Head of caudate nucleus (tissue), 42 donors: ENCODE measurements at regions not wholly inside any gene's neighbourhood (a gene's known extent, or its start where the extent isn't known, plus 50 kb on each side); places are given as distances from the start of the nearest gene placed in this dataset.
"Not testable (repeated sequence)": the region's sequence is repeated elsewhere in the genome, so short reads cannot be mapped to it uniquely, and the experiment has no call there.

Experiments used
- DNase-seq, 42 donors: peaks; one replicate each; pipeline versions ENCODE4 v3.0.0 to v3.0.0-alpha.2; 2020 to 2021; ENCODE audit warnings: mixed read lengths in 7 of 42
- intact Hi-C: fragments of 100-400 bp; cut with DNase I; formaldehyde crosslinking; loops from one replicate; pipeline ENCODE4 v1.15.0; 2022

DNA sequence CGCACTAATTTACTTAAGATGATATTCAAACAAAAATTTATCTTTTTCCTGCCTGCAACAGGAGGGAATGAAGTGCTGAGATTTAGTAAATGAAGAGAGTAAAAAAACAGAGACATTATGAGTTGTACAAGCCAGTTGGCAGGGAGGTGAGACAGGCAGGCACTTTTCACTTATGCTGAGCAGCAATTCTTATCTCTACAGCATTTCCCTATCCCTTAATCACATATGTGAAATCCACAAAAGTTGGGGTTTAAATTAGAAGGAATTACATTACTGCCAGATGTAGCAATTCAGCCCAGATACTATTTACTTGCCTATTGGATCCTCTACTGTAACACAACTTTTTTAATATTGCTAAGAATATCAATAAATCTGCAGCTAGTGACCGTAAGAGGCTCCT is 314.2 kb upstream of the LRP1B start:
- intact Hi-C loops = no loop called here
- no peak for DNase-seq

DNA sequence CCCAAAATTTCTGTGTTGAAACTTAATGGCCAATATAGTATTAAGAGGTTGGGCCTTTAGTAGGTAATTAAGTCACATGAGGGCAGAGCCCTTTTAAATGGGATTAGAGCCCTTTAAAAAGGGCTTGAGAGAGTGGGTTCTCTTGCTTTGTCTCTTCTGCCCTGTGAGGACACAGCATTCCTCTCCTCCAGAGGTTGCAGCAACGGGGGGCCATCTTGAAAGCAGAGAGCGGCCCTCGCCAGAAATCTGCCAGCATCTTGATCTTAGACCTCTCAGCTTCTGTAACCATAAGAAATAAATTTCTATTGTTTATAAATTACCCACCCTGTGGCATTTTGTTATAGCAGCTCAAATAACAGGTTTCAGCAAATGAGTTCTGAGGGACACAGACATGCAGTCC is 305.0 kb upstream of the LRP1B start:
- peak in 1 of 42 donors; percentile 3 for DNase-seq
- intact Hi-C loops = no loop called here

DNA sequence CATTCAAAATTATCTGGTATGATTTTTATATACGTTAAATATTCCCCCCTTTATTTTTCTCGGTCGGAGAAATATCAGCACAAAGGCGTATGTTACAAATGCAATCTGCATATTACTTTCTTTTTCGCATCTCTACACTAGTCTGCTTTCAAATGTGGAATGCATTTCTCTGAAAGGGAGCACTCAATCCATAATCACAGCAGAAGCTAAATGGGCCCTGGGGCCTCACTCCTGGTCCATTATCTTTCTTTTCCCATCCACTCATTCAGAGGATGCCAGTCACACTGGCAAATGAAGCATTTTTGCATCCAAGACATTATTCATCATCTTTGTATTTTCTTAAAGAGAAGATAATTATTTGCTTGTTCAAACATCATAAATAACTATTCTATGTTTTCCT is 295.2 kb upstream of the LRP1B start:
- no peak for DNase-seq
- intact Hi-C loops = no loop called here

DNA sequence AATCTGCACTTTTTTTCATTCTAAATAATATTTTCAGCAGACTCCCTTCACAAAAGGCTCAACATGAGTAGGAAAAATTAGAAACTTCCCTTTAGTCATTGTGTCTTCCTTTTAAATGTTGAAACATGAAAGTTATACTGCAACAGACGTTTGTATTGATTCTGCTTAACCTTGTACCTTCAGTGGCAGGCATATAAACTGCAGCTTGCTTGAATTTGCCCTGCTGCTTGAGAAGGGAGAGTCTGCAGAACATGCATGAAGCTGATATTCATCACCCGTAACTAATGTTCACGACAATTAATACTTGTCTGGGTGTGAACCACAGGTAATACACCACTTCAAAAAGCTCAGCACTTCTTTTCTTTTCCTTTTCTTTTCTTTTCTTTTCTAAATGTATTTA is 294.7 kb upstream of the LRP1B start:
- intact Hi-C loops = no loop called here
- DNase-seq = no peak

DNA sequence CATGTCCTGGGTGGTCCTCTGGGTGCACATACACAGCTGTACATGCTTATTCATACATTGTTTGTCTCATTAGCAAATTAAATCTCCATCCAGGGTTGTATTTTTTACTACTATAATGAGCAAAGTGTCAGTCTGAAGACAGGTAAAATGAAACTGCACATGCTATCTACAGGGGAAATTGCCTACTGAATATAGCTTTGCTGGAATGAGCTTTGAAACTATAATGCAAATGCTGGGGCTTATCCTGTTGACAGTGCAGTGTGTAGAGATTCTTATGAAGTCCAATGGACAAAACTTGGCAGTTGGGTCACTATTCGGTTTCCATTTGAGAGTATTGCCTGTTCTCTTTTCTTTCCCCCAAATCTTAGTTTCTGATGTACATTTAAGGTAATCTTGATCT is 292.8 kb upstream of the LRP1B start:
- intact Hi-C loops = no loop called here
- no peak for DNase-seq

DNA sequence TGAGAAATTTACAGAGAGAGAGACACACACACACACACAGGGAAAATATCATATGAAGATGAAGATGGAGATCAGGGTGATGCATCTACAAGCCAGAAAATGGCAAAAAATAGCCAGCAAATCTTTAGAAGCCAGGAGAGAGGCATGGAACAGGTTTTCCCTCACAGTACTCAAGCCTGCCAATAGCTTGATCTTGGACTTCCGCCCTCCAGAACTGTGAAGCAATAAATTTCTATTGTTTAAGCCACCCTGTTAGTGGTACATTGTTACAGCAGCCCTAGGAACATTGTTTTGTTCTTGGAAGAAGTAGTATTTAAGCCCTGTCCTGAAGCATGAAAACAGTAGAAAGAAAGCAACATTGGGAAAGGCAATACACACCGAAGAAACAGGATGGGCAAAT is 292.0 kb upstream of the LRP1B start:
- intact Hi-C loops = no loop called here
- no peak for DNase-seq

DNA sequence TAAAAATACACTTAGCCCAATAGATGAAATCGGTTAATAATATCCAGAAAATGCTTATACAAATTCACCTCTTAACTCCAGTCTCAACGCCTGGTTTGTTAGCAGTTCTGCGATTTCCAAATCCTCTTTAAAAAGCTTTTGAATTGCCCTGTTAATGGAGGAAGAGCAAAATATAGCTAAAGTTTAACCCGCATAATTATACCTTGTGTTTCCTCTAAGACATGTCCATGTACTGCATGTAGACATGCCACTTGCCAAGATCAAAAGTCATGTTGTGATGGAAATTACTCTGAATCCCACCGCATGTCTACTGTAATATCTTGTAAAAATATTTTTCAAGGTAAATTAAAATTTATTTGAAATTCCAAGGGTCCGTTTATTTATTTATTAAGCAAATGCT is 291.2 kb upstream of the LRP1B start:
- no peak for DNase-seq
- intact Hi-C loops = no loop called here

DNA sequence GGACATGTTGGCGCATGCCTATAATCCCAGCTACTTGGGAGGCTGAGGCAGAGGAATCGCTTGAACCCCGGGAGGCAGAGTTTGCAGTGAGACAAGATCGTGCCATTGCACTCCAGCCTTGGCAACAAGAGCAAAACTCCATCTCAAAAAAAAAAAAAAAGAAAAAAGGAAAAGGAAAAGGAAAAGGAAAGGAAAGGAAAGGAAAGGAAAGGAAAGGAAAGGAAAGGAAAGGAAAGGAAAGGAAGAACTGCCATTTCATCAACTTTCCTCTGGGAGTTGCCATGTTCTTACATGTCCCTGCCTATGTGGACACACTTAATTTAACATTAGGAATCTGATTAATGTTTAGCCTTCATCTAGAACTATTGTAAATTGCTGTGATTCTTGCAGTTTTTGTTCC is 287.9 kb upstream of the LRP1B start:
- intact Hi-C loops, DNase-seq: not testable (repeated sequence)

DNA sequence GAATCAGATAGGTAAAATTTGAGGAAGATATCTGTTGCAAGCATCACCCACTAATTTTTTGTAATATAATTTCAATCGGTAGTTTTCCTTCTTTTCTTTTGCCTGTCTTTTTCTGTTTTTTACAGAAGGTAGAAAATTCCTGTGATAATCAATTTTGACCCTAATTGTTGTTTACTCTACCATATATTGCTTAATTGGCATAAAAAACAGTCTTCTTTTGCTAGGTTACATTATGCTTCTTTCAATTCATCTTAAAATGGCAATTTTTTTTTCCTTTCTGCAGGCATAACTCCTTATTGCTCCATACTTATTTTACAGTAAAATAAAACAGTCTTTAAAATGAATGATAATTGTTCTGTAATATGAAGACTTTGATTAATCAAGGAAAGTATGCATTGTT is 286.2 kb upstream of the LRP1B start:
- no peak for DNase-seq
- intact Hi-C loops = no loop called here

DNA sequence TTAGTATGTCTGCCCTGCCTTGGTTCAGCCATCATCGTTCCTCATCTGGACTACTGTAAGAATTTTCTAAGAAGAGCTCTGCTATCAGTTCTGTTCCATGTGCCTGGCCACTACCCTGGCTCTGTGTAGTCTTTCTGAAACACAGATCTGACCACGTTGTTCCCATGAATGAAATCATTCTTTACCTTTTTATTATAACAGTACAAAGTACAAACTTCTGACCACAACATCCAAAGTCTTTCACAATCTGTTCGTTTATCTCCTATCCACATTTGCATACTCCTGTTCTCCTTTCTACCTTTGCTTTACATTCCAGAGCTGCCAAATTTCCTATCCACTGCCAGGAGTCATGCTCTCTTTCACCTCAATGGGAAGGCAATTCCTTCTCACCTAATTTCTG is 284.6 kb upstream of the LRP1B start:
- intact Hi-C loops = no loop called here
- no peak for DNase-seq

DNA sequence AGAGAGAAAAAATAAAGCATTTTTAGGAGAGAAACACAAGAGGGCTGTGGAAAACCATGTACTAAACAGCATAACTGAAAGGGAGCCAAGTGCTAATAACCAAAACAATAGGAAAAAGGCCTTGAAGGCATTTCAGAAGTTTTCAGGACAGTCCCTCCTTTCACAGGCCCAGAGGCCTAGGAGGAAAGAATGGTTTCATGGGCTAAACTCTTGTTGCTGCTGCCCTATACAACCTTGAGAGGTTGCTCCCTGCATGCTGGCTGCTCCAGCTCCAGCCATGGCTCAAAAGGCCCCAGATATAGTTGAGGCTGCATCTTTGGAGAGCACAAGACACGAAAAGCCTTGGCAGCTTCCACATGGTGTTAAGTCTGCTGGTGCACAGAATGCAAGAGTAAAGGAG is 267.4 kb upstream of the LRP1B start:
- DNase-seq = no peak
- intact Hi-C loops = no loop called here

DNA sequence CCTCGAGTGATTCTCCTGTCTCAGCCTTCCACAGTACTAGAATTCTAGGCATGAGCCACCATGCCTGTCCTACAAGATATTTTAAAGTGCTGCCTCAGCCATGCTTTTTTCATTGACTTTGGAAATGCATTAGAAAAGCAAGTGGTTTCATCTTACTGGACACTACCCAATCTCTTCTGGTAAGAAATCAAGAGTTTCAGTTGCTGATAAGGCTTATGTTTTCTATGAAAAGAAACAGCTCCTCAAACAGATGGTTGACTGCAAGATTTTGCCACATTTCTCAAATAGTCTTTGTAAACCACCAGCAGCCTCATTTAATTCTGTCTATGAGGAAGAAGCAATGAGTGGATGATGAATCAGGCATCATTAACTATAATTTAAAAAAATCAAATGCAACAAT is 264.5 kb upstream of the LRP1B start:
- no peak for DNase-seq
- intact Hi-C loops = no loop called here

DNA sequence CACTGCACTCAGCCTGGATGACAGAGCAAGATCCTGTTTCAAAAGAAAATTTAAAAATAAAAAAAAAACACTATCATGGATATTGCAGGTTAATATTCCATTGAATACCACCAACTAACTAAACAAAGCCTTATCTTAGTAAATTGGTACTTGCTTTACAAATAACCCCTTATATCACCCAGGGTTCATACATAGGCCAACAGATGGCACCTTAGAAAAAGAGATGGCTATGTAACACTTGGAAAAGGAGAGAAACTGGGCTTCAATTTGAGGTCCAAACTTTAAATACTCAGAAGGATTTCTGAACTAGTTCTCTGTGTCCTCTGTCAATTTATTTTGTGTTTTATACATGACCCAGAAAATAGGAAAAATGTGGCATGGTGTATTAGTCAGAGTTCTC is 249.6 kb upstream of the LRP1B start:
- no peak for DNase-seq
- intact Hi-C loops = no loop called here

DNA sequence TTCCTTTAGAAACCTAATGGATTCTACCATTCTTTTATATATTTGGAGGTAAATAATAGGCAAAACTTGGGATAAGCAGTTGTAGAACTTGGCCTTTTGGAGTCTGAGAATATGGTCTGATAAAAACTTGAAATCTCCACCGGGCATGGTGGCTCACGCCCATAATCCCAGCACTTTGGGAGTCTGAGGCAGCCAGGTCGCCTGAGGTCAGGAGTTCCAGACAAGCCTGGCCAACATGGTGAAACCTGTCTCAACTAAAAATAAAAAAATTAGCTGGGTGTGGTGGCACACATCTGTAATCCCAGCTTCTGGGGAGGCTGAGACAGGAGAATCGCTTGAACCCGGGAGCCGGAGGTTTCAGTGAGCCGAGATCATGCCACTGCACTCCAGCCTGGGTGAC is 231.3 kb upstream of the LRP1B start:
- DNase-seq, intact Hi-C loops: not testable (repeated sequence)

DNA sequence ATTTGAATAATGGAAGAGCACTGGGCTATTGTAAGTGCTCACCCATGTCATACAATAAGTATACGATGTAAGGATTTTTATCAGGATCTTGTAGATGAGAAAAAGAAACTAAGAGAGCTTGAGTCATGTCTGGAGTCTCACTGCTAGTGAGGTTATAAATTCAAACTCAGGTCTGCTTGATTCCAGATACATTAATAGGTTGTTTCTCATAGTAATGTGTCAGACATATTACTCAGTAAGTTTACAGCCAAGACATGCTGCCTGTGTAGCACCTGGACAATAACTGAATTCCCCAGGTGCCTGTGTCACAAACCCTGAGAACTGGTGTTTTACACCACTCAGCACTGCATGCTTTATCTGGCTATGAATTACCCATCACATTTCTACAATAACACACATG is 216.9 kb upstream of the LRP1B start:
- intact Hi-C loops = no loop called here
- DNase-seq = no peak

DNA sequence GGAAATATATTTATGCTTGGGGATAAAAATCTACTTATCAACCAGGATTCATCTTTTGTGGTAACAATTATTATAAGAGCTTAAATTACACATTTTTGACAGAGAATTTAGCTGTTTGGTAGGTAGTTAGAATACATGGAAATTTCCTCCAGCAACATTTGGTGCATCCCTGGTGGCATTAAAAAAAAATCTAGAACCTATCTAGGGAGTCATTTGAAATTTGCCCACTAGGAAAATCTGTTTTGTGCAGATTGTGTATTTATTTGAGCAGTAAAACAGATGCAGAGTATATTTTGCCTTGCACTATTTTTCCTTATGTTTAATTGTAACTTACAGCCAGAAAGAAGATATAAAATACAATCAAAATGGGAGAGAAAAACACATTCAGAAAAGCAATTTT is 208.4 kb upstream of the LRP1B start:
- no peak for DNase-seq
- intact Hi-C loops = no loop called here

DNA sequence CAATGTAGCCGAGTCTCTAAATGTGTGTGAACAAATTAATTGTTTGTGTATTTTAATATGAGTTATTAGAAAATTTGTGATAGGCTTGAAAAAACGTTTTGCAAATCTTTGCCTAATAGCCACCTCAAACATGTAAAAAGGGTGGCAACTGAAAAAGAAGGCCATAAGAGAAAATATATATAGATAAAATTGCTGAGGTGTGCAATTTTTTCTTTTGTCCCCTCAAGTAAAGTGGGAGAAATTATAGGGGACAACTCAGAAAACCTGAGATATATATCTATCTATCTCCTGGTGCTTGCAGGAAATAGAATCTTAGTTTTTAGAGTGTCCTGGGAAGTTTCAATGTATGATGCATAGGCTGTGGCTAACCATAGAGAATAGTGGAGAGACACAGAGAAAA is 201.4 kb upstream of the LRP1B start:
- DNase-seq = no peak
- intact Hi-C loops = no loop called here

DNA sequence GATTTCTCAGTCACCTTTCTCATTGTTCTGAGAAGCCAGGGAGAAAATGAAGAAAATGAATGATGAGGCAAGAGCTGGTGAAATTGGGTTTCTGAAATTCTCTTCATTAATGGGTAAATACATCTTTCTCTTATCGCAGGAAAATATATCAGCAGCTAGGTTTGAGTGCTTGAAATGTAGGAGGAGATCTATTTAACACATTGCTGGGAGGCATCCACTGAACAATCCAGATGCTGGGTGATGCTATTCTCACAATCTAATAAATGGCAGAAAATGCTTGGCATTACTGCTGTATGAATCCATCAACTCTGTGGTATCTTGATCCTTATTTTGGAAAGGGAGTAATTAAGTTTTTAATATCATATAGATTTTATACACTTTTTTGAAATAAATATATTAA is 199.6 kb upstream of the LRP1B start:
- no peak for DNase-seq

DNA sequence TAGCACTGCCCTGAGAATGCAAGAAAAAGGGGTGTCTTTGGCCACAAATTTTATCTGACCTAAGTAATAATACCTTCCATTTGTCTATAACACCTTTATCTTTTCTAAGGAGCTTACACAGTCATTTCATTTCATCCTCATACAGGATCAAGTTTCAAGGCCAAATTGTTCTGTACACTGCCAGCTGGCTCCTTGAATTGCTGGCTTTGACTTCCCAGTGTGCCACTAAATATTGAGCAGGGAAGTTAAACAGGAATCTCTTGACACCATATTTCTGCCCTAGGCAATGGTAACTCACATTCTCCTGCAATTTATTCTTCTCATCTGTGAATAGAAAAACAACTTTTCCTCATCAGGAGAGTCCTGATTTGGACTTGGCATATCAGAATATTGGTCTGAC is 195.1 kb upstream of the LRP1B start:
- DNase-seq = no peak
- intact Hi-C loops = no loop called here

More for the DNA sequence above, 199.6 kb upstream of the LRP1B start:
- intact Hi-C loops = no loop called here

DNA sequence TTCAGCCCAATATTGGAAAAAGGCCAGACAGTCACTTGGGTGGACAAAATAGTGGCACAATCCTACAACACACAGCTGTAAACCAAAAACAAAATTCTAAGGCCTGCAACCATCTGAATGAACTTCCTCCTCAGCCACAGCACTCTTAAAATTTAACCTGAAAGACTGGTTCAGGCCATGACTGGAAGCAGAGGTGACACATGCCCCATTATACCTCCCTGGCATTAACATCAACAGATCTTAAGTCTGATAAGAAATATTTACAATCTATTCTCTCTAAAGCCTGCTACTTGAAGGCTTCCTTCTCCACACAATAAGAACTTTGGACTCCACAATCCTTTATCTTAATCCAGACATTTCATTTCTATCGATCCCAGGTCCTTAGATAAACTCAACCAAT is 192.4 kb upstream of the LRP1B start:
- intact Hi-C loops = no loop called here
- DNase-seq = no peak

DNA sequence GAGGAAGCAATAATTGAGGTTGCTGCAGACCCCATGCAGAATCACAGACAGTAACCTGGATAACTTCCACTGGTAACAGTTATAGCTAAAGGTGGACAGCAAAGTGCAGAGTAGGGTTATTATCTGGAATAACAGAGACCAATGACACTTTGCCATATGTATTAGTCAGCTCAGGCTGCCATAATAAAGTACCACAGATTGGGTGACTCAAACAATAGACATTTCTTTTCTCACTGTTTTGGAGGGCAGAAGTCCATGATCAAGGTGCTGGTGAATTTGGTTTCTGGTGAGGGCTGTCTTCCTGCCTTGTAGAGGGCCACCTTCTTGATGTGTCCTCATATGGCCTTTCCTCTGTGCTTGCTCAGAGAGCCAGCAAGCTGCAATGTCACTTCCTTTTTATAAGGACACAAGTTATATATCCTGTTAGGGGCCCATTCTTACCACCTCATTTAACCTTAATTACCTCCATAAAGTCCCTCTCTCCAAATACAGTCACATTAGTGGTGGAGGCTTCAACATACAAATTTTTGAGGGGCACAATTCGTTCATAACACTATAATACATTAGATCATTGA is 191.0 kb upstream of the LRP1B start:
- intact Hi-C loops = no loop called here
- no peak for DNase-seq

DNA sequence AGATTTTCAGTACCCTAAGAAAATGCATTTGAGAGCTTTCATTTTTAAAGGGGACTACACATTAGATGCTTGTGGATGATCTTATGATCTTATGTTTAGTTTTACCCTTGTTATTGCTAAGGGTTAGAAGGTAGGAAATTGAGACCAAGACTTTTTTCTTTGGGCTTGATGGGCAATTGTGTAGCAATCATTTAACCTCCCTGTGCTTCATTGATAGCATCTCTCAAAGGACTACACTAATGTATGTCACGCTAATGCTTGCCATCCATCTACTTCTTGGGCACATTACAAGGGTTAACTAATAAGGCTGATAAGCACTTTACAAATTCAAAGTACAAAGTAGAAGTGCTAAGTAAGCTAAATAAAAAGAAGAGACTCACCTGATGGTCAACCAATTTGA is 189.3 kb upstream of the LRP1B start:
- no peak for DNase-seq
- intact Hi-C loops = no loop called here
